GM23338 (cell line): ENCODE measurements at regions not wholly inside any gene's neighbourhood (a gene's known extent, or its start where the extent isn't known, plus 50 kb on each side); places are given as distances from the start of the nearest gene placed in this dataset.

Experiments
- ATAC-seq: fragments of 200-7000 bp; cut with Tn5 transposase; 3 replicates; pipeline ENCODE4 v1.9.1; 2020
- DNase-seq: peaks from one replicate; pipeline ENCODE4 v3.0.0-alpha.2; 2015; ENCODE audit warnings: low spot score
- H2AFZ ChIP-seq: fragments of 200-600 bp; sonication (generic); 2 replicates; pipeline ENCODE4 v1.8.0; 2016; ENCODE audit warnings: antibody characterized with exemption, mild to moderate bottlenecking, moderate library complexity
- H3F3A ChIP-seq: fragments of 200-600 bp; sonication (generic); replicated peaks from 2 replicates; pipeline ENCODE4 v1.8.0; 2017; ENCODE audit warnings: antibody characterized with exemption, mixed run types, low read depth
- H3K27ac ChIP-seq: fragments of 200-600 bp; sonication (generic); 2 replicates; pipeline ENCODE4 v1.6.1; 2016; ENCODE audit warnings: low read depth
- H3K27me3 ChIP-seq: fragments of 200-600 bp; sonication (generic); 2 replicates; pipeline ENCODE4 v1.8.0; 2016; ENCODE audit warnings: mild to moderate bottlenecking, mixed run types, moderate library complexity; ENCODE audit not compliant: insufficient read depth
- H3K36me3 ChIP-seq: fragments of 200-600 bp; sonication (generic); 2 replicates; pipeline ENCODE4 v1.8.0; 2016; ENCODE audit warnings: mild to moderate bottlenecking; ENCODE audit not compliant: insufficient read depth
- H3K4me1 ChIP-seq: fragments of 200-600 bp; sonication (generic); 2 replicates; pipeline ENCODE4 v1.8.0; 2016; ENCODE audit warnings: mild to moderate bottlenecking, moderate library complexity; ENCODE audit not compliant: insufficient read depth
- H3K4me2 ChIP-seq: fragments of 200-600 bp; sonication (generic); 2 replicates; pipeline ENCODE4 v1.7.1; 2017; ENCODE audit warnings: mixed run types
- H3K4me3 ChIP-seq: fragments of 200-600 bp; sonication (generic); 2 replicates; pipeline ENCODE4 v1.6.1; 2016; ENCODE audit warnings: mixed run types
- H3K79me2 ChIP-seq: fragments of 200-600 bp; sonication (generic); replicated peaks from 2 replicates; pipeline ENCODE4 v1.8.0; 2017; ENCODE audit warnings: mild to moderate bottlenecking; ENCODE audit not compliant: insufficient read depth
- H3K9me2 ChIP-seq: fragments of 200-600 bp; sonication (generic); 2 replicates; pipeline ENCODE4 v1.8.0; 2017; ENCODE audit not compliant: insufficient read depth
- H4K20me1 ChIP-seq: fragments of 200-600 bp; sonication (generic); replicated peaks from 2 replicates; pipeline ENCODE4 v1.8.0; 2017; ENCODE audit warnings: mild to moderate bottlenecking; ENCODE audit not compliant: insufficient read depth
- H3K27ac Mint-ChIP-seq: 2 replicates; pipeline ENCODE4 v1.8.0; 2020; ENCODE audit warnings: inconsistent platforms, mild to moderate bottlenecking, moderate library complexity, mixed read lengths
- H3K27me3 Mint-ChIP-seq: 3 replicates; pipeline ENCODE4 v1.8.0; 2022; ENCODE audit warnings: low read depth, mild to moderate bottlenecking, moderate library complexity, mixed read lengths, inconsistent platforms; ENCODE audit not compliant: insufficient read depth, poor library complexity
- H3K36me3 Mint-ChIP-seq: 3 replicates; pipeline ENCODE4 v1.8.0; 2021; ENCODE audit warnings: low read depth, mild to moderate bottlenecking, inconsistent platforms, moderate library complexity, mixed read lengths
- H3K4me1 Mint-ChIP-seq: 3 replicates; pipeline ENCODE4 v1.8.0; 2020; ENCODE audit warnings: mild to moderate bottlenecking, inconsistent platforms, mixed read lengths
- H3K4me3 Mint-ChIP-seq: 3 replicates; pipeline ENCODE4 v1.8.0; 2021; ENCODE audit warnings: moderate library complexity, mild to moderate bottlenecking, inconsistent platforms, mixed read lengths
- H3K9me3 Mint-ChIP-seq: 3 replicates; pipeline ENCODE4 v1.8.0; 2020; ENCODE audit warnings: moderate library complexity, mild to moderate bottlenecking, inconsistent platforms, mixed read lengths
- CREB1 ChIP-seq: fragments of 250-450 bp; sonication (Bioruptor Pico); IDR thresholded peaks from 2 replicates; pipeline ENCODE4 v1.5.0; 2020; ENCODE audit warnings: low read depth, mild to moderate bottlenecking, moderate library complexity
- EZH2 ChIP-seq: fragments of 200-600 bp; sonication (generic); IDR thresholded peaks from one replicate; pipeline ENCODE4 v1.8.0; 2017; ENCODE audit warnings: antibody characterized with exemption, mild to moderate bottlenecking, low read depth; ENCODE audit not compliant: unreplicated experiment
- EZH2phosphoT487 ChIP-seq: fragments of 200-600 bp; sonication (generic); IDR thresholded peaks from one replicate; pipeline ENCODE4 v1.8.1; 2018; ENCODE audit warnings: antibody characterized with exemption; ENCODE audit not compliant: unreplicated experiment
- JUNB ChIP-seq: IDR thresholded peaks from one replicate; pipeline ENCODE4 v1.6.1; 2016; ENCODE audit warnings: antibody characterized with exemption; ENCODE audit not compliant: unreplicated experiment
- NANOG ChIP-seq: IDR thresholded peaks from 2 replicates; pipeline ENCODE4 v1.6.1; 2016; ENCODE audit warnings: antibody characterized with exemption, borderline replicate concordance
- POLR2AphosphoS5 ChIP-seq: IDR thresholded peaks from 2 replicates; pipeline ENCODE4 v1.6.1; 2016; ENCODE audit warnings: antibody characterized with exemption, low read depth
- STAT1 ChIP-seq: IDR thresholded peaks from one replicate; pipeline ENCODE4 v1.6.1; 2016; ENCODE audit warnings: antibody characterized with exemption; ENCODE audit not compliant: unreplicated experiment
- ZNF114 ChIP-seq: fragments of 250-450 bp; sonication (Bioruptor Pico); IDR thresholded peaks from 2 replicates; pipeline ENCODE4 v1.5.0; 2020; ENCODE audit warnings: mild to moderate bottlenecking, moderate library complexity
- ZNF331 ChIP-seq: fragments of 250-450 bp; sonication (Bioruptor Pico); IDR thresholded peaks from 2 replicates; pipeline ENCODE4 v1.5.0; 2020; ENCODE audit warnings: low read depth, mild to moderate bottlenecking, moderate library complexity
- TF ChIP-seq, protein P1 (sequence below): IDR thresholded peaks from 2 replicates; pipeline ENCODE4 v1.6.1; 2016; ENCODE audit warnings: antibody characterized with exemption
- TF ChIP-seq, protein P2 (sequence below): fragments of 250-450 bp; sonication (Bioruptor Pico); IDR thresholded peaks from 2 replicates; pipeline ENCODE4 v1.5.0; 2020; ENCODE audit warnings: mild to moderate bottlenecking, moderate library complexity
- TF ChIP-seq, protein P3 (sequence below), 2 experiments: fragments of 200-600 bp in 1 of 2; sonication (generic) in 1 of 2; conservative IDR thresholded peaks; 2 replicates each; pipeline versions ENCODE4 v1.5.1 to v1.6.1; 2016 to 2017; ENCODE audit warnings: antibody characterized with exemption in 2 of 2, low read depth in 2 of 2, mild to moderate bottlenecking in 2 of 2, moderate library complexity in 1 of 2

DNA sequence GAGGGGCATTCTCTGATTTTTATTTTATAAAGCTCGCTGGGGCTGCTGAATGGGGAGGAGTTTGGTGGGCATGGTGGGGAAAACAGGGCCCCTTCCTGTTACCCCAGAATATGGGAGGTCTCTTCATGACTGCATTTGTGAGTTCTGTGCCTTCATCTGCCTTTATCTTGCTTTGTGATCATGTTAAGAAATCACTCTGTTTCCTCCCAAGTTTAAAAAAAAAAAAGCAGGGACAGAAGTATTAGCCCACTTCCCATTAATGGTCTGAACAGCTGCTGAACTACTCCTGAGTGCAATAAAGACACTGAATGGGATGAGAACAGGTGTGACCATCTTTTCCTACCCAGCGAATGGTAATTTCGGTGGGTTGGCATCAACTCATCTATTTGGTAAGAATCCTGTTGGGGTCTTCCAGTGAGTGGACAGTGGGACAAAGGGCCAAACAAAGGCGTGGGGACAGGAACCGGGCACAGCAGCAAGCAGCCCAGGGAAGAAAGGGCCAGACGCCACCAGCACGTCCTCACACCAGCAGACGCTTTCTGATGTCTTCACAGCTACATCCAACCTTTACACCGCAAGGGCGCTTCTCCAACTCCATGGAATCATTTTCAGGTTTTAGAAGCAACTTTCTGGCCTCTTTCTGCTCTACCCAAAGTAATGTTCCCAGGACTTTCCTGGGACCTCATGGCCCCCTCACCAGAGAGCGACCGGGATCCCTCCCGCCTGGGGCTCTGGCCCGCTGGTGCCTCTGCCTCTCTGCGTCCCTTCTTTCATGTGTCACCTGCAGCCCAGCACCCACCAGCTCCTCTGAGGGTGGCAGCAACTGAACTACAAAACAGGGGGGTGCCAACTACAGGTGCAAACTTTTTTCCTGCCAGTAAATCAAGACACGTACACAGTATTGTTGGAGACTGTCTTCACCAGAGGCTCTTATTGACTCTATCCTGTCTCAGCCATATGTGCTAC is 160.2 kb downstream of the ADSS2 start (continued):
- TF ChIP-seq, protein P1, sequence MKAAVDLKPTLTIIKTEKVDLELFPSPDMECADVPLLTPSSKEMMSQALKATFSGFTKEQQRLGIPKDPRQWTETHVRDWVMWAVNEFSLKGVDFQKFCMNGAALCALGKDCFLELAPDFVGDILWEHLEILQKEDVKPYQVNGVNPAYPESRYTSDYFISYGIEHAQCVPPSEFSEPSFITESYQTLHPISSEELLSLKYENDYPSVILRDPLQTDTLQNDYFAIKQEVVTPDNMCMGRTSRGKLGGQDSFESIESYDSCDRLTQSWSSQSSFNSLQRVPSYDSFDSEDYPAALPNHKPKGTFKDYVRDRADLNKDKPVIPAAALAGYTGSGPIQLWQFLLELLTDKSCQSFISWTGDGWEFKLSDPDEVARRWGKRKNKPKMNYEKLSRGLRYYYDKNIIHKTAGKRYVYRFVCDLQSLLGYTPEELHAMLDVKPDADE, result no peak
- TF ChIP-seq, protein P2, sequence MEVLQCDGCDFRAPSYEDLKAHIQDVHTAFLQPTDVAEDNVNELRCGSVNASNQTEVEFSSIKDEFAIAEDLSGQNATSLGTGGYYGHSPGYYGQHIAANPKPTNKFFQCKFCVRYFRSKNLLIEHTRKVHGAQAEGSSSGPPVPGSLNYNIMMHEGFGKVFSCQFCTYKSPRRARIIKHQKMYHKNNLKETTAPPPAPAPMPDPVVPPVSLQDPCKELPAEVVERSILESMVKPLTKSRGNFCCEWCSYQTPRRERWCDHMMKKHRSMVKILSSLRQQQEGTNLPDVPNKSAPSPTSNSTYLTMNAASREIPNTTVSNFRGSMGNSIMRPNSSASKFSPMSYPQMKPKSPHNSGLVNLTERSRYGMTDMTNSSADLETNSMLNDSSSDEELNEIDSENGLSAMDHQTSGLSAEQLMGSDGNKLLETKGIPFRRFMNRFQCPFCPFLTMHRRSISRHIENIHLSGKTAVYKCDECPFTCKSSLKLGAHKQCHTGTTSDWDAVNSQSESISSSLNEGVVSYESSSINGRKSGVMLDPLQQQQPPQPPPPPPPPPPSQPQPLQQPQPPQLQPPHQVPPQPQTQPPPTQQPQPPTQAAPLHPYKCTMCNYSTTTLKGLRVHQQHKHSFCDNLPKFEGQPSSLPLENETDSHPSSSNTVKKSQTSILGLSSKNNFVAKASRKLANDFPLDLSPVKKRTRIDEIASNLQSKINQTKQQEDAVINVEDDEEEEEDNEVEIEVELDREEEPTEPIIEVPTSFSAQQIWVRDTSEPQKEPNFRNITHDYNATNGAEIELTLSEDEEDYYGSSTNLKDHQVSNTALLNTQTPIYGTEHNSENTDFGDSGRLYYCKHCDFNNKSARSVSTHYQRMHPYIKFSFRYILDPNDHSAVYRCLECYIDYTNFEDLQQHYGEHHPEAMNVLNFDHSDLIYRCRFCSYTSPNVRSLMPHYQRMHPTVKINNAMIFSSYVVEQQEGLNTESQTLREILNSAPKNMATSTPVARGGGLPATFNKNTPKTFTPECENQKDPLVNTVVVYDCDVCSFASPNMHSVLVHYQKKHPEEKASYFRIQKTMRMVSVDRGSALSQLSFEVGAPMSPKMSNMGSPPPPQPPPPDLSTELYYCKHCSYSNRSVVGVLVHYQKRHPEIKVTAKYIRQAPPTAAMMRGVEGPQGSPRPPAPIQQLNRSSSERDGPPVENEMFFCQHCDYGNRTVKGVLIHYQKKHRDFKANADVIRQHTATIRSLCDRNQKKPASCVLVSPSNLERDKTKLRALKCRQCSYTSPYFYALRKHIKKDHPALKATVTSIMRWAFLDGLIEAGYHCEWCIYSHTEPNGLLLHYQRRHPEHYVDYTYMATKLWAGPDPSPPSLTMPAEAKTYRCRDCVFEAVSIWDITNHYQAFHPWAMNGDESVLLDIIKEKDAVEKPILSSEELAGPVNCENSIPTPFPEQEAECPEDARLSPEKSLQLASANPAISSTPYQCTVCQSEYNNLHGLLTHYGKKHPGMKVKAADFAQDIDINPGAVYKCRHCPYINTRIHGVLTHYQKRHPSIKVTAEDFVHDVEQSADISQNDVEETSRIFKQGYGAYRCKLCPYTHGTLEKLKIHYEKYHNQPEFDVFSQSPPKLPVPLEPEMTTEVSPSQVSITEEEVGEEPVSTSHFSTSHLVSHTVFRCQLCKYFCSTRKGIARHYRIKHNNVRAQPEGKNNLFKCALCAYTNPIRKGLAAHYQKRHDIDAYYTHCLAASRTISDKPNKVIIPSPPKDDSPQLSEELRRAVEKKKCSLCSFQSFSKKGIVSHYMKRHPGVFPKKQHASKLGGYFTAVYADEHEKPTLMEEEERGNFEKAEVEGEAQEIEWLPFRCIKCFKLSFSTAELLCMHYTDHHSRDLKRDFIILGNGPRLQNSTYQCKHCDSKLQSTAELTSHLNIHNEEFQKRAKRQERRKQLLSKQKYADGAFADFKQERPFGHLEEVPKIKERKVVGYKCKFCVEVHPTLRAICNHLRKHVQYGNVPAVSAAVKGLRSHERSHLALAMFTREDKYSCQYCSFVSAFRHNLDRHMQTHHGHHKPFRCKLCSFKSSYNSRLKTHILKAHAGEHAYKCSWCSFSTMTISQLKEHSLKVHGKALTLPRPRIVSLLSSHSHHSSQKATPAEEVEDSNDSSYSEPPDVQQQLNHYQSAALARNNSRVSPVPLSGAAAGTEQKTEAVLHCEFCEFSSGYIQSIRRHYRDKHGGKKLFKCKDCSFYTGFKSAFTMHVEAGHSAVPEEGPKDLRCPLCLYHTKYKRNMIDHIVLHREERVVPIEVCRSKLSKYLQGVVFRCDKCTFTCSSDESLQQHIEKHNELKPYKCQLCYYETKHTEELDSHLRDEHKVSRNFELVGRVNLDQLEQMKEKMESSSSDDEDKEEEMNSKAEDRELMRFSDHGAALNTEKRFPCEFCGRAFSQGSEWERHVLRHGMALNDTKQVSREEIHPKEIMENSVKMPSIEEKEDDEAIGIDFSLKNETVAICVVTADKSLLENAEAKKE (CRISPR knock-in tag), result no peak
- TF ChIP-seq NANOG, result no peak

DNA sequence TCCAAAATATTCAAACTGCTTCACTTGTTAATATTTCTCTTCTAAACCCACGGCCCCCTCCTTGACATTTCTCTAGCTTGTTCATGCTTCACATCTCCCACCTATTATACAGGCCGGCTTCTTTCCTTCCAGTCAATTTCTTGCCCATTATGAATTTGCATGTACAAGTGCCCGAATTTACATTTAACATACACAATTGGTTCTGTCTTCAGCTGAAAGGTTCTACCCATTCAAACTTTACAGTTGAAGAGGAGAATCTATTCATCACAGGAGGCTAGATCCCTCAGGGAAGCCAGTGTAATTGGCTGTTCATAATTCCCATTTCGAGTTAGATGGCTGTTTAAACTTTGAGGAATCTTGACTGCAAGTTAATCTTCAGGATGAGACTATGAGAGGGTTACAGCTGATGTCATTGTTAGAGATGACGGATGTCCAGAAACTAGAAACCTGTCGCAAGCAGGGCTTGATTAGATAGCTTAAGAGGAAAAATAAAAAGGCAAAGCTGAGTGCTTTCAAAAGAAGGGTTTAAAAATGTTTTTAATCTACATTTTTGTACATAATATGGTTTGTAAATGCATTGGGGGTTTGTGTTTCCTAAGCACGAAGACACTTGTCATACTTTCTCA is 157.0 kb downstream of the ADSS2 start:
- peaks cover 4% of the 10 kb centered on the region; the same call in 1 of the 3 replicates for H3K4me1 Mint-ChIP-seq
- no peaks in the 10 kb centered on the region for H3K36me3 ChIP-seq
- H2AFZ ChIP-seq, result no peak overlapping the region
- no peak overlapping the region for H3K4me2 ChIP-seq
- DNase-seq (no peak), ATAC-seq (no peak)
- no peaks in the 10 kb centered on the region for H3K9me2 ChIP-seq
- no peak overlapping the region for H3K4me3 Mint-ChIP-seq
- no peaks in the 10 kb centered on the region for H3K36me3 Mint-ChIP-seq
- no peak overlapping the region for H3K4me3 ChIP-seq
- H3K27me3 Mint-ChIP-seq, result peaks cover 4% of the 10 kb centered on the region
- no peak overlapping the region for H3K27ac ChIP-seq
- H3F3A ChIP-seq, result no peaks in the 10 kb centered on the region
- no peaks in the 10 kb centered on the region for H4K20me1 ChIP-seq
- no peaks in the 10 kb centered on the region for H3K79me2 ChIP-seq
- no peaks in the 10 kb centered on the region for H3K9me3 Mint-ChIP-seq
- H3K4me1 ChIP-seq, result no peaks in the 10 kb centered on the region
- TF ChIP-seq CREB1 (no peak), NANOG (no peak), STAT1 (no peak), ZNF114 (CRISPR knock-in tag) (no peak), EZH2 (no peak), ZNF331 (CRISPR knock-in tag) (no peak), EZH2phosphoT487 (no peak), JUNB (no peak), POLR2AphosphoS5 (no peak)
- TF ChIP-seq, protein P3, sequence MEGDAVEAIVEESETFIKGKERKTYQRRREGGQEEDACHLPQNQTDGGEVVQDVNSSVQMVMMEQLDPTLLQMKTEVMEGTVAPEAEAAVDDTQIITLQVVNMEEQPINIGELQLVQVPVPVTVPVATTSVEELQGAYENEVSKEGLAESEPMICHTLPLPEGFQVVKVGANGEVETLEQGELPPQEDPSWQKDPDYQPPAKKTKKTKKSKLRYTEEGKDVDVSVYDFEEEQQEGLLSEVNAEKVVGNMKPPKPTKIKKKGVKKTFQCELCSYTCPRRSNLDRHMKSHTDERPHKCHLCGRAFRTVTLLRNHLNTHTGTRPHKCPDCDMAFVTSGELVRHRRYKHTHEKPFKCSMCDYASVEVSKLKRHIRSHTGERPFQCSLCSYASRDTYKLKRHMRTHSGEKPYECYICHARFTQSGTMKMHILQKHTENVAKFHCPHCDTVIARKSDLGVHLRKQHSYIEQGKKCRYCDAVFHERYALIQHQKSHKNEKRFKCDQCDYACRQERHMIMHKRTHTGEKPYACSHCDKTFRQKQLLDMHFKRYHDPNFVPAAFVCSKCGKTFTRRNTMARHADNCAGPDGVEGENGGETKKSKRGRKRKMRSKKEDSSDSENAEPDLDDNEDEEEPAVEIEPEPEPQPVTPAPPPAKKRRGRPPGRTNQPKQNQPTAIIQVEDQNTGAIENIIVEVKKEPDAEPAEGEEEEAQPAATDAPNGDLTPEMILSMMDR (conservative IDR thresholded peaks at IDR 0.05; ENCODE audit: low read depth in 2 of 2), result no peak
- TF ChIP-seq, protein P1, result no peak
- no peak overlapping the region for H3K27ac Mint-ChIP-seq
- H3K27me3 ChIP-seq, result no peaks in the 10 kb centered on the region
